ENCODE measurements at regions not wholly inside any gene's neighbourhood (a gene's known extent, or its start where the extent isn't known, plus 50 kb on each side); places are given as distances from the start of the nearest gene placed in this dataset.

- no peak overlapping the region for H3K4me3 Mint-ChIP-seq
- peaks cover 72% of the 10 kb centered on the region for H3K36me3 Mint-ChIP-seq (ENCODE audit: low read depth)
- H3K9me3 Mint-ChIP-seq, result no peaks in the 10 kb centered on the region
- H3K4me1 Mint-ChIP-seq (ENCODE audit: low read depth), result no peaks in the 10 kb centered on the region
- intact Hi-C loops (cut with micrococcal nuclease), result no loop called here
- H3K27me3 Mint-ChIP-seq, result no peaks in the 10 kb centered on the region
- H3K27ac Mint-ChIP-seq, result no peak overlapping the region
Observed at GRCh38 chr5:146254223-146254622, 50.8 kb downstream of the RBM27 start.

DNA sequence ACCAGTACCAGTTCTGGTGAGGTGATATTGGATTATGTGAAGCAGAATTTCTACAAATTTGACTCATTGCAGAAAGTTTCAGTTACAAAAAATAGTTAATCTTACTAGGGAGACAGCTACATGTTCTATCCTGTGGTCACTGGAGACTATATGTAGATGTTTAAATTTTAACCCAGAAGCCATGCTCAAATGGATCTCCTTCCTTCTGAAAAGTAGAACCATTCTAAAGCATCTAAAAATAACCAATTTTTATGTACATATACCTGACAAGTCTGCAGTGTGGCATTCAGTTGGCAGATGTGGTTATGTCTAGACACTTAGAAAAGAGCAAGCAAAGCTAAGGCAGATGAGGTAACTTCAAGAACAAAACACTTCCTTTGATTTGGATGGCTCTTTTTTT, 65.5 kb upstream of the POU4F3 start:
- no peaks in the 10 kb centered on the region for H3K27me3 Mint-ChIP-seq
- intact Hi-C loops (cut with micrococcal nuclease), result loop anchor here (5.0 to 10.0 kb wide), 2 partner anchors 41 to 192 kb away; no protein-coding TSS in a partner anchor
- H3K27ac Mint-ChIP-seq, result no peak overlapping the region
- H3K4me1 Mint-ChIP-seq (ENCODE audit: low read depth), result no peaks in the 10 kb centered on the region
- no peaks in the 10 kb centered on the region for H3K9me3 Mint-ChIP-seq
- no peak overlapping the region for H3K4me3 Mint-ChIP-seq
- peaks cover 78% of the 10 kb centered on the region for H3K36me3 Mint-ChIP-seq (ENCODE audit: low read depth)

DNA sequence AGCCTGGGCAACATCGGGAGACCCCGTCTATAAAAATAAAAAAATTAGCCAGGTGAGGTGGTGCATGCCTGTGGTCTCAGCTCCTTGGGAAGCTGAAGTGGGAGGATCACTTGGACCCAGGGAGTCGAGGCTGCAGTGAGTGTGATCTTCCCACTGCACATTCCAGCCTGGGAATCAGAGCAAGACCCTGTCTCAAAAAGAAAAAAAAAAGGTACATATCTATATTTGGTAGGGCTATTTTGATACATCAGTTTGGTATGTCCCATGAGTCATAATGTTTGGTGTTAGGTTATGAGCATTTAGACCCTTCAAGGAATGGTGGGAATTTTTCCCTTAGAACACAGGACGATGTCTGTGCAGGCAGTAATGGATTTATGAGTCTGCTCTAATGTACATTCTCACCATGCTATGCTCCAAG, 55.3 kb upstream of the POU4F3 start:
- Mint-ChIP-seq H3K27ac (no peak overlapping the region), H3K27me3 (no peaks in the 10 kb centered on the region)

DNA sequence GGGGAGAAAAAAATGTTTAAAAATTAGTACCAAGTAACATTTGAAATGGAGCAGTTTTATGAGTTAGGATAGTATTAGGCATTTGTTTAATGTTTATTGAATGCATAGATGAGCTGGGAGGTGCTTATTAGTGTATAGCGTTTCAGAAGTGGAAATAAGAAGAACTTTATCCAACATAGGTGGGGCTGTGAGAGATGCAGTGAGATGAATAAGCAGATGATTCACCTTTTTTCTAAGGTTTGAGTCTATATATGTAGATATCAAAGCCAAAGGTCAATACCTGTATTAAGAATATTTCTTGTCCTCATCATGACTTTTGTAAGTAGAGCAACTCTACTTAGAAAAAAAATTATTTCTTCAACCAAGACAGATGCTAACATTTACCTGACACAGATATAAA, 54.6 kb upstream of the POU4F3 start:
- no peak overlapping the region for H3K4me3 Mint-ChIP-seq
- no peaks in the 10 kb centered on the region for H3K9me3 Mint-ChIP-seq
- intact Hi-C loops (cut with micrococcal nuclease), result no loop called here
- H3K4me1 Mint-ChIP-seq (ENCODE audit: low read depth), result no peaks in the 10 kb centered on the region
- no peaks in the 10 kb centered on the region for H3K27me3 Mint-ChIP-seq
- no peak overlapping the region for H3K27ac Mint-ChIP-seq
- peaks cover 79% of the 10 kb centered on the region for H3K36me3 Mint-ChIP-seq (ENCODE audit: low read depth)

More for the DNA sequence above, 55.3 kb upstream of the POU4F3 start:
- Mint-ChIP-seq H3K36me3 (ENCODE audit: low read depth) (peaks cover 81% of the 10 kb centered on the region), H3K9me3 (no peaks in the 10 kb centered on the region), H3K4me3 (no peak overlapping the region), H3K4me1 (ENCODE audit: low read depth) (no peaks in the 10 kb centered on the region)
- intact Hi-C loops (cut with micrococcal nuclease), result no loop called here
